ENCODE measurements at regions not wholly inside any gene's neighbourhood (a gene's known extent, or its start where the extent isn't known, plus 50 kb on each side); places are given as distances from the start of the nearest gene placed in this dataset.

DNA sequence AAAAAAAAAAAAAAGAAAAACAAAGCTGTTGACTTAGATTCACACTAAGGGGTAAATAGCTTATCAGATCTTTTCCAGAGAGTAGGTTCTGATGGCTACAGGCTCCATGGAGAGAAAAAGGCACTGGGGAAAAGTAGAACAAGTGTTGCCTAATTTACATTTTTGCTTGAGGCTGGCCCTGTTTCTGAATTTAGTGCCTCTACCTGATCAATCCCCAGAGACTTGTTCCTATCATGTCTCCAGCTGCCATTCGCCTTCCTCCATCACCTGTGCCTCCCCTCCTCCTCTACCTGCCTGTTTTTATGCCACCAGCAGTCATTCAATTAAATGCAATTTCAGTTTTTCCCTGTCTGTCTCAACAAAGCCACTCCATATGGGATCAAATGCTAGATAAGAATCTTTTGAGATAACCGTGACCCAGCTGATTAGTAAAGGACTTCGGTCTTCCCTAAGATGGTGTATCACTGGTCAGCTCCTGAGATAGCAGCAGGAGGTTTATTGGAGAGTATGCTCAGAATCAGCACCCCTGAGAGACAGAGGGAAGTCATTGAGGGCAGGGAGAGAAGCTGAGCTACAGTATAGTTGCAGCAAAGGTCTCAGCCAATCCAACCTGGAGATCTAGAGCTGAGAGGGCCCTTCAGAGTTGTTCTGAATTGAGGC lies 88.1 kb upstream of the GADL1 start:
- POLR2A ChIA-PET, result no interaction called here
- Histone ChIP-seq H3K27ac (ENCODE audit: extremely low read length, insufficient read depth, low read length) (no peak overlapping the region), H3K9ac (ENCODE audit: insufficient read depth, low read depth, low read length) (no peak overlapping the region), H4K20me1 (ENCODE audit: insufficient read depth, low read length) (no peaks in the 10 kb centered on the region), H3K36me3 (replicated peaks in 1 of 2; ENCODE audit: control insufficient read depth in 1 of 2, insufficient read depth in 2 of 2, low read length in 2 of 2) (no peaks in the 10 kb centered on the region), H2AFZ (ENCODE audit: low read length) (no peak overlapping the region), H3K27me3 (ENCODE audit: control insufficient read depth in 1 of 2, insufficient read depth in 2 of 2, low read length in 2 of 2) (peaks cover 1 to 9% of the 10 kb centered on the region in 2 experiments; a peak in 2 of 5 replicates), H3K79me2 (ENCODE audit: insufficient read depth, low read length) (no peaks in the 10 kb centered on the region), H3K4me1 (ENCODE audit: insufficient read depth, low read length) (no peaks in the 10 kb centered on the region), H3K9me3 (ENCODE audit: low read length) (no peaks in the 10 kb centered on the region), H3K4me3 (replicated peaks in 1 of 3; ENCODE audit: insufficient read depth in 1 of 3, low read depth in 2 of 3, low read length in 3 of 3) (no peak overlapping the region), H3K4me2 (ENCODE audit: low read depth, low read length) (no peak overlapping the region)
- TF ChIP-seq PRMT3 (CRISPR knock-in tag; IDR thresholded peaks at IDR 0.05; ENCODE audit: borderline replicate concordance, low read depth) (no peak), IRX3 (CRISPR knock-in tag; IDR thresholded peaks at IDR 0.05; ENCODE audit: borderline replicate concordance, low read depth) (no peak), DMAP1 (CRISPR knock-in tag; IDR thresholded peaks at IDR 0.05) (no peak), ZEB1 (IDR thresholded peaks at IDR 0.05; ENCODE audit: insufficient replicate concordance, low read depth) (no peak), ZNF180 (CRISPR knock-in tag; IDR thresholded peaks at IDR 0.05; ENCODE audit: borderline replicate concordance, low read depth) (no peak), RARG (CRISPR knock-in tag; IDR thresholded peaks at IDR 0.05; ENCODE audit: low read depth) (no peak), ZNF34 (CRISPR knock-in tag; IDR thresholded peaks at IDR 0.05; ENCODE audit: borderline replicate concordance) (no peak), NR2F1 (CRISPR knock-in tag; IDR thresholded peaks at IDR 0.05) (no peak), FOXJ3 (CRISPR knock-in tag; IDR thresholded peaks at IDR 0.05; ENCODE audit: borderline replicate concordance) (no peak), ATRX (CRISPR knock-in tag; IDR thresholded peaks at IDR 0.05; ENCODE audit: borderline replicate concordance) (no peak), KDM6A (CRISPR knock-in tag; IDR thresholded peaks at IDR 0.05; ENCODE audit: low read depth) (no peak)
- TF ChIP-seq, protein P1, sequence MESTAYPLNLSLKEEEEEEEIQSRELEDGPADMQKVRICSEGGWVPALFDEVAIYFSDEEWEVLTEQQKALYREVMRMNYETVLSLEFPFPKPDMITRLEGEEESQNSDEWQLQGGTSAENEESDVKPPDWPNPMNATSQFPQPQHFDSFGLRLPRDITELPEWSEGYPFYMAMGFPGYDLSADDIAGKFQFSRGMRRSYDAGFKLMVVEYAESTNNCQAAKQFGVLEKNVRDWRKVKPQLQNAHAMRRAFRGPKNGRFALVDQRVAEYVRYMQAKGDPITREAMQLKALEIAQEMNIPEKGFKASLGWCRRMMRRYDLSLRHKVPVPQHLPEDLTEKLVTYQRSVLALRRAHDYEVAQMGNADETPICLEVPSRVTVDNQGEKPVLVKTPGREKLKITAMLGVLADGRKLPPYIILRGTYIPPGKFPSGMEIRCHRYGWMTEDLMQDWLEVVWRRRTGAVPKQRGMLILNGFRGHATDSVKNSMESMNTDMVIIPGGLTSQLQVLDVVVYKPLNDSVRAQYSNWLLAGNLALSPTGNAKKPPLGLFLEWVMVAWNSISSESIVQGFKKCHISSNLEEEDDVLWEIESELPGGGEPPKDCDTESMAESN (CRISPR knock-in tag; conservative IDR thresholded peaks at IDR 0.05), result no peak
- TF ChIP-seq, protein P2, sequence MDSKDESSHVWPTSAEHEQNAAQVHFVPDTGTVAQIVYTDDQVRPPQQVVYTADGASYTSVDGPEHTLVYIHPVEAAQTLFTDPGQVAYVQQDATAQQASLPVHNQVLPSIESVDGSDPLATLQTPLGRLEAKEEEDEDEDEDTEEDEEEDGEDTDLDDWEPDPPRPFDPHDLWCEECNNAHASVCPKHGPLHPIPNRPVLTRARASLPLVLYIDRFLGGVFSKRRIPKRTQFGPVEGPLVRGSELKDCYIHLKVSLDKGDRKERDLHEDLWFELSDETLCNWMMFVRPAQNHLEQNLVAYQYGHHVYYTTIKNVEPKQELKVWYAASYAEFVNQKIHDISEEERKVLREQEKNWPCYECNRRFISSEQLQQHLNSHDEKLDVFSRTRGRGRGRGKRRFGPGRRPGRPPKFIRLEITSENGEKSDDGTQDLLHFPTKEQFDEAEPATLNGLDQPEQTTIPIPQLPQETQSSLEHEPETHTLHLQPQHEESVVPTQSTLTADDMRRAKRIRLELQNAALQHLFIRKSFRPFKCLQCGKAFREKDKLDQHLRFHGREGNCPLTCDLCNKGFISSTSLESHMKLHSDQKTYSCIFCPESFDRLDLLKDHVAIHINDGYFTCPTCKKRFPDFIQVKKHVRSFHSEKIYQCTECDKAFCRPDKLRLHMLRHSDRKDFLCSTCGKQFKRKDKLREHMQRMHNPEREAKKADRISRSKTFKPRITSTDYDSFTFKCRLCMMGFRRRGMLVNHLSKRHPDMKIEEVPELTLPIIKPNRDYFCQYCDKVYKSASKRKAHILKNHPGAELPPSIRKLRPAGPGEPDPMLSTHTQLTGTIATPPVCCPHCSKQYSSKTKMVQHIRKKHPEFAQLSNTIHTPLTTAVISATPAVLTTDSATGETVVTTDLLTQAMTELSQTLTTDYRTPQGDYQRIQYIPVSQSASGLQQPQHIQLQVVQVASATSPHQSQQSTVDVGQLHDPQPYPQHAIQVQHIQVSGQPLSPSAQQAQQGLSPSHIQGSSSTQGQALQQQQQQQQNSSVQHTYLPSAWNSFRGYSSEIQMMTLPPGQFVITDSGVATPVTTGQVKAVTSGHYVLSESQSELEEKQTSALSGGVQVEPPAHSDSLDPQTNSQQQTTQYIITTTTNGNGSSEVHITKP (CRISPR knock-in tag; IDR thresholded peaks at IDR 0.05; ENCODE audit: low read depth), result no peak
- FAIRE-seq, result no peak
- intact Hi-C loops (cut with micrococcal nuclease; ENCODE audit: unreplicated experiment), result no loop called here
- no peak for DNase-seq (ENCODE audit: low spot score)
- ATAC-seq, result no peak
- 17% methylated on average over 3 of the region's 3 CpGs for WGBS (ENCODE audit: low lambda C conversion rate)
- in situ Hi-C loops (cut with HindIII; ENCODE audit: extremely low pct_ligation_motif_present, low pct_unique_long_range_greater_than_20kb), result no loop called here
- CTCF ChIA-PET (ENCODE audit: low intra/inter-chr PET ratio, low total read pairs), result no interaction called here
- no TSS peak for BruUV-seq (replicated peaks)

Measured in HepG2 (cell line).